DMS114 treated with DMSO at 0.1 percent for 48 hours (cell line): ENCODE measurements at regions not wholly inside any gene's neighbourhood (a gene's known extent, or its start where the extent isn't known, plus 50 kb on each side); places are given as distances from the start of the nearest gene placed in this dataset.
"Not testable (repeated sequence)": the region's sequence is repeated elsewhere in the genome, so short reads cannot be mapped to it uniquely, and the experiment has no call there.

Experiments
- DNase-seq: peaks from one replicate; lab custom pipeline; 2025; ENCODE audit not compliant: unreplicated experiment; lab: John Stamatoyannopoulos, UW

DNA sequence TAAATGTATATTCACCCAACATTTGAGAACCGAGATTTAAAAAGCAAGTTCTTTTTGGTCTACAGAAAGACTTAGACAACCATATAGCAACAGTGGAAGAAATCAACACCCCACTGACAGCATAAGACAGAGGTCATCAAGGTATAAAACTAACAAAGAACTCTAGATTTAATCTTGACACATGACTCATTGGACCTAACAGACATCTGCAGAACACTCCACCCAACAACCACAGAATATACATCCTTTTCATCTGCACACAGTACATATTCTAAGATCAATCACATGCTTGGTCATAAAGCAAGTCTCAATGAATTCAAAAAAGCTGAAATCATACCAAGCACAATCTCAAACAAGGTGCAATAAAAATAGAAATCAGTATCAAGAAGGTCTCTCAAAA lies 65.8 kb downstream of the SPIN4 start:
- DNase-seq = no peak

DNA sequence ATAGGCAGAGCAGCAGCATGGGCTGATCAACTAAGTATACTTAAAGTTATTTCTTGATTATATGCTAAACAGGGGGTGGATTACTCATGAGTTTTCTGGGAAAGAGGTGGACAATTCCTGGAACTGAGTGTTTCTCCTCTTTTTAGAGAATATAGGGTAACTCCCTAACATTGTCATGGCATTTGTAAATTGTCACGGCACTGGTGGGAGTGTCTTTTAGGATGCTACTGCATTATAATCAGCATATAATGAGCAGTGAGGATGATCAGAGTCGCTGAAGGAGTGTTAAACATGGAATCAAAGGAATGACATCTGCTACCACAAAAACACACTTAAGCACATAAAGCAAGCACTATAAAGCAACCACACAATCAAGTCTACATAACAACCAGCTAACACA lies 66.5 kb downstream of the SPIN4 start:
- DNase-seq = no peak

DNA sequence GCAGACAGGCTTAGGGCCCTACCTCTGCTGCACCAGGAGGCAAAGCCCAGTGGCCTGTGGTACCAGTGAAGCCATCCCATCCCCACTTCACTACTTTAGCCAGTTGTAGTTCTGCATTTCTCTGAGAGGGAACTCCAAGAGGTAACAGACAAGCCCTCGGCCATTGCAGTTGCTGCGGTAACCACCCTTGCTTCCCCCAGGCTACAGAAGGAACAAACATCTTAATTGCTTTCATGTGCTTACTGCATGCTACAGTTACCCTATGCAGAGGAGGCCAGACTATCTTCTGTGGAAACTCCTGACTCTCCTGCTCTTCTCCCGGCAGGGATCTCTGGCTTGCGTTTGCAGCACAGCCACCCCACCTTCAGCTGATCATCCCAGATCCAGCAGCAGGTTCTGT lies 67.8 kb downstream of the SPIN4 start:
- DNase-seq = no peak

DNA sequence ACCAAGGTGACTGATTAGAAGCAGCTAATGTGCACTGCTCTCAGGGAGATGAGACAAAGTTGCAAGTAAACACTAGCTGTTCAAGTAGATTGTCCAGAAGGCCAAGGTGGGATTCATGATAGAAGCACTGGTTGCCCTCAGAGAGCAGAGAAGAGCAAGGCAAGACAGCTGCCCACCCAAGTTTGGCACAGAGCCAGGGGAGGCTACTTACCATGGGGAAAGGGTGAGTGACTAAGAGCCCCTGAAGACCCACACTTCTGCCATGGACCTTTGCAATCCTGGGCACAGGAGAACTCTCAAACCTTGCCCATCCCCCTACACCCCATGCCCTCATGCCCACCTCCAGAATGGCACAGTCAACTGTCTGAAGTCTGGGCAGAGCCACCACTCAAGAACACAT lies 68.3 kb downstream of the SPIN4 start:
- no peak for DNase-seq

DNA sequence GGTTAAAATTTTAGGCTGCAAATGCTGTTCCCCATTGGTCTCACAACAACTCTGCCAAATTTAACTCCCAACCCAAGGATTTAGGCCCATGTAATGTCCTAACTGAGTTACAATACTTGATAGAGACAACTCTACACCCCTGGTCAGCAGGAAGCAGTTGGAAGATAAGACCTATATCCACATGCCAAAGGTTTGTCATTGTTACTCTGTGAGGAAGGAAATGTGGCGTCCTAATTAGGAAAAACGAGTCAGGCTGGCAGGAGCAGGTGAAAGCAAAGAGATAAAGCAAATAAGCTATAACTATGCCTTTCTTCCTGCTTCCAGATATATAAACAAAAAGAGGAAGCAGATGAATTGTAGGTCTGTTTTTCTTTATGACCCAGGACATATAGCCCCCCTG lies 69.1 kb downstream of the SPIN4 start:
- DNase-seq = no peak

DNA sequence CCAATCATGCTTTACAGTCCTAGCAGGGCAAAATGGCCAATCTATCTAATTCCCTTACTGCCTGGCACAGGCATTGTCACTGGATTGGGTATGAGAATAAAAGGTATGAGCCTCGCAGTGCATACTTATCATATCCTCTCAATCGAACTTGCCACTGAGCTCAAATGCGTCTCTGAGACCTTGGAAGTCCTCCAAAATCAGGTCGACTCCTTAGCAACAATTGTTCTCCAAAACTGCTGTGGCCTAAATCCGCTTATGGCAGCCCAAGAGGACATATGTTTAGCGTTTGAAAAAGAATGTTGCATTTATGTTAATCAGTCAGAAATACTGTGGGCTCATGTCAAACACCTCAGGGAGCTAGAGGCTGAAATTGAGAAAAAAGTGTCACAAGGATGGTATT lies 69.7 kb downstream of the SPIN4 start:
- DNase-seq = no peak

DNA sequence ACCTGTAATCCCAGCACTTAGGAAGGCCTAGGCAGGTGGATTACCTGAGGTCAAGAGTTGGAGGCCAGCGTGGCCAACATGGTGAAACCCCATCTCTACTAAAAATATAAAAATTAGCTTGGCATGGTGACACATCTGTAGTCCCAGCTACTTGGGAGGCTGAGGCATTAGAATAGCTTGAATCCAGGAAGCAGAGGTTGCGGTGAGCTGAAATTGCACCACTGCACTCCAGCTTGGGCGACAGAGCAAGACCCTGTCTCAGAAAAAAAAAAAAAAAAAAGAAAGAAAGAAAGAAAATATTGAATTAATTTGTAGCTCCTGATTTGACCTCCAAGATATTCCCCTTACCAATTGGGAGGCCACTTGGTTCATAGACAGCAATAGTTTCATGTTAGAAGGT lies 73.7 kb downstream of the SPIN4 start:
- not testable (repeated sequence) for DNase-seq

DNA sequence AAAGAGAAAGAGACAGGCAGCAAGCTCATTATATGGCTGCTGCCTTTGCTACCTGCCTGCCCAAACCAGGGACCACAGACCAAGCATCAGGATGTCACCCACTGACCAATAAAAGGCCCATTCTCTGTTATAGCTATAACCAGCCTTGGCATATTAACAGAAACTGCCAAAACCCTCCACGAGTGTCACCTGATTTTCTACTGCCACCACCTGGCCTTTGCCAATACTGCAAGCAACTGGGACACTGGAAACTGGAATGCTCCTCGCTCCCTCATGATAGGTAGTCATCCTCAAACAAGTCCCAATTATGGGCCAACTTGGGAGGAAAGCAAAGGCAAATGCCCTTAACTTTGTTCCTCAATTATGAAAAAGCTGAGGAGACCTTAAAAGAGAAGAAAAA lies 76.0 kb downstream of the SPIN4 start:
- no peak for DNase-seq

DNA sequence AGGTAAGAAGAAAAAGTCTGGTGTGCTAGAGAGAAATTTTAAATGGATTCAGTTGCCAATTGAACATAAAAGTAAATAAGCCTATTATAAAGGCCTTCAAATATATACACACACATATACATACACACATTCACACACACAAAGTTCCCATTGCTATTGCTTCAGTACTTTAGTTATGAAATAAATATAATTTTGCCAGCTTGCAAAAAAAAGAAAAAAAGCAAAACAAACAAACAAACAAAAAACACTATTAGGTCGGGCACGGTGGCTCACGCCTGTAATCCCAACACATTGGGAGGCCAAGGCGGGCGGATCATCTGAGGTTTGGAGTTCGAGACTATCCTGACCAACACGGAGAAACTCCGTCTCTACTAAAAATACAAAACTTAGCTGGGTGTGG lies 80.3 kb downstream of the SPIN4 start:
- DNase-seq = no peak

DNA sequence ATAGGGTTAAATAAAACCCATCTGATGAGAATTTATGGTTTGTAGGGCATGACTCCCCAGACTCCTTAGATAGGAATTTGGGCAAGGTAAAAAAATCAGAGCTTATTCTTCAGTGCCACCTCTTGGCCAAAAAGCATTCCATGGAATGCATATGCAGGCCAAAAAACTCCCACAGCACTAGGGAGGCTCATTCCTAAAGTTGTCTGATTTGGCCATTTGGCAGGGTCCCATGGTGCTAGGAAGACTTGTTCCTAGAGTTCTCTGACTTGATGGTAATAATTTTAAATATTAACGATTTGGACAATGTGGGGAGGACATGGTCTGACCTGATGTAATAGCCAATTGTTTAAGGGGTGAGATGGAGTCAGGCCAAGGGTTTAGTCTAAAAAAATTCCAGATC lies 93.0 kb downstream of the SPIN4 start:
- no peak for DNase-seq

DNA sequence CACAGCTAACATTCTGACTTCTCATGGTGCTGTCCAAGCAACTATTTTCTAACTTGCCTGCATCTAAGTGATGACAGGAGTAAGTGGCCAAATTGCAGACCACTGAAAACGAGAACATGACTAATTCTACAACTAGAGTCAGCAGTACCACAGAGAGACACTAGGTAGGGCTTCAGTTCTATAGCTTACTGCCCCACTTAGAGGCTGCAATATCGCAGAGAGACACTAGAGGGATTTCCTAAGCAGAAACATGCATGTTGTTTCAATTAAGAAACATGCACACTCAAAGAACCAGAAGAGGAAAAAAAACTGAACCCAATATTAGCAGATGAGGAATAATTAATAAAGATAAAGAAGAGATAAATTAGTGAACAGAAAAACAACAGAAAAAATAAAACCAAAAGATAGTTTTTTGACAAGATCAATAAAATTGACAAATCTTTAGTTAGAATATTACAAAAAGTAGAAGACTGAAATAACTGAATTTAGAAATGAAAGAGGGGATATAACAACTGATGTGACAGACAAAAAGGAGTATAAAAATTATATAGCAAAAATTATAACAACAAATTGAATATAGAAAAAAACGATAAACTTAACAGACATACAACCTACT lies 100.8 kb downstream of the SPIN4 start:
- DNase-seq = no peak

DNA sequence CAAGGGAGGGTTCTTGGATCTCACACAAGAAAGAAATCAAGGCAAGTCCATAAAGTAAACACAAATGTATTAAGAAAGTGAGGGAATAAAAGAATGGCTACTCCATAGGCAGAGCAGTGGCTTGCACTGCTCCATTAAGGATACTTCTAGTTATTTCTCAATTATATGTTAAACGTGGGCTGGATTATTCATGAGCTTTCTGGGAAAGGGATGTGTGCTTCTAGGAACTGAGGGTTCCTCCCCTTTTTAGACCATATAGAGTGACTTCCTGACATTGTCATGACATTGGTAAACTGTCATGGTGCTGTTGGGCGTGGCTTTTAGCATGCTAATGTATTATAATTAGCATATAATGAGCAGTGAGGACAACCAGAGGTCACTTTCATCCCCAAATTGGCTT lies 108.4 kb downstream of the SPIN4 start:
- not testable (repeated sequence) for DNase-seq

DNA sequence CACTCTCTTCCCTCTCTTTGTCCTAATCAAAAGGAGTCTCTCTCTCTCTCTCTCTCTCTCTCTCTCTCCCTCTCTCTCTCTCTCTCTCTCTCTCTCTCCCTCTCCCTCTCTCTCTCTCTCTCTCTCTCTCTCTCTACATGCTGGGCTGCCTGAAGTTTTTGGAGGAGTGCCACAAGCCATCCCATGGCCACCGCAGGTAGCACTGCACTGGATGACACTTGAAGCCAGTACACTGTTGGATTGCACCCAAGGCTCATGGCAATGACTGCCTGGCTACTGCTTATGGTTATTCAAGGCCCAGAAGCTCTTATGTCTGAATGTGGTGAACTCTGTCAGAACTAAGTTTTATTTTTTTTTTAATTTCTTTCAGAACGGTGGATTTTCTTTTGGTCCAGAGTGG lies 115.2 kb downstream of the SPIN4 start:
- DNase-seq = not testable (repeated sequence)

DNA sequence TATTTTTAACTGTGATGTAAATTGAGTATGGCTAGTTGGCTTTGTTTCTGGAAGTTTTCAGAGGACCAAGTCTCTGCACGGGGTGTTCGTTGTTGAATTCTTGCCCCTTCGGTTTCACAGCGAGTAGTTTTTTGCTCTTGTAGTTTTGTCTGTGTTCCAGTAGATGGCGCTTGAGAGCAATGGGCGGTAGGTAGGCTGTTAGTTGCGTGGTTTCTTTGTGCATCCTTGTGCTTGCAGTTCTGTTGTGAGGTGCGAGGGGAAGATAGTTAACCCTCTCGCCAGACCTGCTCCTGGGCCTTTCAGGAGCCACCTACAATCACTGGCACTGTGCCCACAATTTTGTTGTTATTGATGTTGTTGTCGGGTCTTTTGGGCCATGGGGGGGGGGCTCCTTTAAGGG lies 118.1 kb downstream of the SPIN4 start:
- DNase-seq = not testable (repeated sequence)

DNA sequence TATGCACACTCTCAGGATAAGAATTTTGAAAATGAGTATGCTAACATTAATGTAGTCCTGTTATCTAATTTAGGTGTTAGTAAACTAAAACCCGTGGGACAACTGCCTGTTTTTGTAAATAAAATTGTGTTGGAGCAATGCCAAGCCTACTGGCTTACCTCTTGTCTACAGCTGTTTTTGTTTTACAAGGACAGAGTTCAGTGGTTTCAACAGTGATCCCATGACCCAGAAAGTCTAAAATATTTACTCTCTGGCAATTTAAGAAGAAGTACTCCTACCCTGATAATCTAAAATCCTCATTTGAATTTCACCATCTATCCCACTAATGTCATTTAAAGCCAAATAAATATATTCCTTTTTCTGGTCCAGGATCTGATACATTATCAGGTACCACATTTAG lies 132.9 kb downstream of the SPIN4 start:
- DNase-seq = not testable (repeated sequence)

DNA sequence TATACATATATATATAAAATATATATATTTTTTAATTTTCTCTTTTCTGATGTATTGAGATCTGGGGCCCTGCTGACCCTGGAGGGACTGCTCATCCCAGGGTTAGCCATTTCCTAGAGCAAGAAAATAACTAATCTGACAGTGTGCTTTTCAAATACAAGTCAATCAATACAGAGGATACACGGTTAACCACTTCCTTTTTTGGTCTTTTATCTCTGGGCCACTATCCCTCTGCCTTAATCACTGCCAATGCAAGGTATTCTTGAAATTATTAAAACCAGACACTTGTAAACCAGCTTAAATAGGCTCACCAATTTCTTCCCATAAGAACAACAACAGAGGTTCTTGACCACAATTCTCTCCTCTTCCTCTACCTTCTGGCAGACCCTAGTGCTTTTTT lies 133.6 kb downstream of the SPIN4 start:
- DNase-seq = not testable (repeated sequence)

DNA sequence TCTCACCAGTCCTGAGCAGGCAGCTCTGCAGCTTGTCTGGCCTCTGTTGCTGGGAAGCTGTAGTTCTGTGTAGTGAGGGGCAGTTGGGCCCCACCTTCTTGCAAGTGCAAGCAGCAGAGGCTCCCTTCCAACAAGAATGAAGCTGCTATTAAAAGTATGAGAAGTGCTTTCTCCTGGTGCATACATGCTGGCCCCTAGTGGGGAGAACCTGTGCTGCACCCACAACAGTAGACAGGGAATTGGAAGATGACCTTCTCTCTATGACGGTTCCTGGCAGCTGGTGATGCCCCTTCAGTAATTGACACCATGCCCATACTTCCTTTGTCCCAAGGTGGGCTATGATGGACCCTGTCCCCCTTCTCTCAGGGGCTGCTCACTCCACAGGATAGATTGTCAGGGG lies 141.5 kb downstream of the SPIN4 start:
- DNase-seq = not testable (repeated sequence)

DNA sequence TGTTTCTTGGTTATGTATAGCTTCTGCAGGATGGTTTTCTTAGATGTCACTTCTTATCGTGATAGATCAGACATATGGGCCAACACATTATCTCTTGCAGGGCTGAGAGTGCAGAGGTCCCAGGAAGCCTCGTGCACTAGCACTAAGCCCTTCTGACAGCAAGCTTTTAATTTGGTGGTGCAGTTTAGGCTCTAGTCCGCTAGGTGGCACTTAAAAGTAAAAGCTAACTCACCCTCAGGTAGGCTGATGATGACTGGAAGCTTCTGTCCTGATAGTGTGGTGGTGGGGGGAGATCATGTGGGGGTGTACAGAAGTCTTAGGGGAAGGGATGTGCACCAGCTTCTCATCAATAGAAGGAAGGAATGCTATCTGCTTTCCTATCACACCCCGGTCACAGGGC lies 142.0 kb downstream of the SPIN4 start:
- DNase-seq = not testable (repeated sequence)

DNA sequence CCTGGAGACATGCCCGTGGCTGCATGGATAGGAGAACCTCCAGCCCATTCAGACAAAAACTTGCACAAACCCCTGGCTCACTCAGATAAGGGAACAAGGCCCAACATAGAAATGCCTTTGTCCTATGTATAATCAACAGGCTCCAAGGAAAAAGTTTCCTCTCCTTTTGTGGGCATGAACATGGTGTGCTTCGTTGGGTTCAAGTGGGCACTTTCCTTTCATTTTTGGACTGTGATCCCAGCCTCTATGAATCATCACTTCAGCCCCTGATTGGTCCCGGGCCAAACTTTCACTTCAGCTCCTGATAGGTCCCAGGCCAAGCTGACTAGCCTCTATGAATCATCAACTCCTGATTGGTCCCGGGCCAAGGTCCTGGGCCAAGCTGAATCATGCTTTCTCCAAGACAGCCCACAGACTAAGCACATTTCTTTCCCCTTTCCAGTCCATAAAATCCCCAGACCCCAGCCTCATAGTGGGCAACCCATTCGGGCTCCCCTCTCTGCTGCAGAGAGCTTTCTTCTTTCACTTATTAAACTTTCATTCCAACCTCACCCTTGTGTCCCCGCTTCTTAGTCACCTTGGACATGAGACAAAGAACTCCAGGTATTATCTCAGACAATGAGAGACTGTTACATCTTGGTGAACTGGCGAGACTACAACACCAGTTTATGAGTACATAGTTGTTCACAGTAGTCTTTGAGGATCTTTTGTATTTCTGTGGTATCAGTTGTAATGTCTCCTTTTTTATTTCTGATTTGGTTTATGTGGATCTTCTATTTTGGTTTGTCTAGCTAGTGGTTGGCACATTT lies 146.7 kb downstream of the SPIN4 start:
- DNase-seq = not testable (repeated sequence)

DNA sequence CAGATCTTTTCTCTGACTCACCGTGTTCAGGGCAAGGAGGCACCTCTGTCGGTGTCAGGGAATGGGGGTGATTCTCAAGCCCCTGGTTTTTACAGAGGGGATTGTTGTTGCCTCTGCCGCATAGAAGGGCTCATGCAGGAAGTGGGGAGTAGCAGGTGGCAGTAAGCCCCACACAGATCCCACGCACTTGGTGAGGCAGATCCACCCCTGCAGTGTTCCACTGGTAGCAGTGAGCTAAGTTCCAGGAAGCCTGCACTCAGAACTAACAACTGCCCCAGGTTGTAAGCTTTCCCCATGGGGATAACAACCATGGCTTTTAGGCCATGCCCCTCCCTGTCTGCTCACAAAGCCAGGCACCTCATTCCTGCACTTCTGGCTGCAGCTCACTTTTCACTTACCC lies 149.1 kb downstream of the SPIN4 start:
- DNase-seq = not testable (repeated sequence)

DNA sequence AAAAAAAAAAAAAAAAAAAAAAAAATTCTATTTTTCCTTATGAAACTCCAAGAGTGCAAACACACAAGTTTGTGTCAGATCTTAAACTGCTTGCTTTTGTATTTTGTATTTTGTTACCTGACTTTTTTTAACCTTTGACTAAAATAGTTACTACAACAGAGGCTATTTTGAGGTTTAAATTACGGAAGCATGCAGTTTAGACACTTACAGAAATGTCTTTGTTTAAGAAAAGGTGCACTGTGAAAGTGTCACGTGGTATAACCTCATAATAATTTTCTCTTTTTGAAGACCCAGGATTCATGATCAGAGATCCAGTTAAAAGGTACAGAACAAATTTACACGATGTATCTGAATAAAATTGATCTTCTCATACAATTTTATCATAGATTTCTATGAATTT lies 152.4 kb downstream of the SPIN4 start:
- not testable (repeated sequence) for DNase-seq

DNA sequence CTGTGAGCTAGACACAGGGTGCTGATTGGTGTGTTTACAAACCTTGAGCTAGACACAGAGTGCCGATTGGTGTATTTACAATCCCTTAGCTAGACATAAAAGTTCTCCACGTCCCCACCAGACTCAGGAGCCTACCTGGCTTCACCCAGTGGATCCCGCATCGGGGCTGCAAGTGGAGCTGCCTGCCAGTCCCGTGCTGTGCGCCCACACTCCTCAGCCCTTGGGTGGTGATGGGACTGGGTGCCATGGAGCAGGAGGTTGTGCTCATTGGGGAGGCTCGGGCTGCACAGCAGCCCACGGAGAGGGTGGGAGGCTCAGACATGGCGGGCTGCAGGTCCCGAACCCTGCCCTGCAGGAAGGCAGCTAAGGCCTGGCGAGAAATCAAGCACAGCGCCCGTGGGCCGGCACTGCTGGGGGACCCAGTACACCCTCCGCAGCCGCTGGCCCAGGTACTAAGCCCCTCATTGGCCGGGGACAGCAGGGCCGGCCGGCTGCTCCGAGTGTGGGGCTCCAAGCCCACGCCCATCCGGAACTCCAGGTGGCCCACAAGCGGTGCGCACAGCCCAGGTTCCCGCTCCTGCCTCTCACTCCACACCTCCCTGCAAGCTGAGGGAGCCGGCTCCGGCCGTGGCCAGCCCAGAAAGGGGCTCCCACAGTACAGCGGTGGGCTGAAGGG lies 158.6 kb downstream of the SPIN4 start:
- DNase-seq = not testable (repeated sequence)
